H1 (cell line): ENCODE measurements at regions not wholly inside any gene's neighbourhood (a gene's known extent, or its start where the extent isn't known, plus 50 kb on each side); places are given as distances from the start of the nearest gene placed in this dataset.

ENCODE experiments used
- BRCA1 ChIP-seq: IDR thresholded peaks from 2 replicates; pipeline ENCODE4 v1.6.1; 2012; ENCODE audit warnings: low read depth, low read length, improper control_type of control experiment
- EP300 ChIP-seq, 2 experiments: IDR thresholded peaks; 1 replicate in 1 of 2; 2 replicates in 1 of 2; pipeline ENCODE4 v1.6.1; 2011 to 2012; ENCODE audit warnings: low read depth in 2 of 2, low read length in 2 of 2, mild to moderate bottlenecking in 2 of 2, borderline replicate concordance in 1 of 2, inconsistent platforms in 1 of 2, moderate library complexity in 1 of 2
- KDM5A ChIP-seq: fragments of 200-600 bp; IDR thresholded peaks from 2 replicates; pipeline ENCODE4 v1.7.1; 2012; ENCODE audit warnings: mild to moderate bottlenecking, low read length, inconsistent platforms, mixed read lengths
- NANOG ChIP-seq: IDR thresholded peaks from 2 replicates; pipeline ENCODE4 v1.6.1; 2011; ENCODE audit warnings: low read length, low read depth, mild to moderate bottlenecking, inconsistent platforms; ENCODE audit not compliant: insufficient read depth, poor library complexity, severe bottlenecking

GRCh38 chr12:45575417-45575816 lies 154.1 kb upstream of the ARID2 start (continued):
- no peak for TF ChIP-seq NANOG
- TF ChIP-seq EP300 (IDR thresholded peaks at IDR 0.05; ENCODE audit: borderline replicate concordance in 1 of 2, low read depth in 2 of 2, low read length in 2 of 2): no peak
- TF ChIP-seq KDM5A: no peak
- no peak for TF ChIP-seq BRCA1
- TF ChIP-seq, all 59 proteins: peak for 0
